MCF 10A (cell line): ENCODE measurements at regions not wholly inside any gene's neighbourhood (a gene's known extent, or its start where the extent isn't known, plus 50 kb on each side); places are given as distances from the start of the nearest gene placed in this dataset.

Experiments used
- BruUV-seq: library from RNA; stranded (reverse); fragments of 400-500 nt; replicated peaks from 2 replicates; lab custom pipeline; 2021; lab: Mats Ljungman, UMichigan
- CTCF ChIA-PET: fragments of 300-600 bp; sonication (Branson Sonifier 250); formaldehyde crosslinking; extraction: SDS; loops from one replicate; lab custom pipeline; 2021; ENCODE audit warnings: antibody characterized with exemption, inconsistent platforms; lab: Yijun Ruan, JAX
- POLR2A ChIA-PET: fragments of 300-600, 350-650 bp; sonication (Branson Sonifier 250); formaldehyde crosslinking; extraction: SDS; loops from one replicate; lab custom pipeline; 2020; ENCODE audit warnings: antibody characterized with exemption, inconsistent platforms; lab: Yijun Ruan, JAX
- DNase-seq: peaks from one replicate; pipeline ENCODE4 v3.0.0-alpha.2; 2018; ENCODE audit not compliant: unreplicated experiment
- H3K27ac Mint-ChIP-seq: one replicate; pipeline ENCODE4 v1.8.0; 2022; ENCODE audit warnings: mild to moderate bottlenecking, low read depth, mixed read lengths; ENCODE audit not compliant: unreplicated experiment
- H3K27me3 Mint-ChIP-seq: one replicate; pipeline ENCODE4 v1.8.0; 2022; ENCODE audit warnings: mixed read lengths; ENCODE audit not compliant: insufficient read depth, unreplicated experiment
- H3K36me3 Mint-ChIP-seq: one replicate; pipeline ENCODE4 v1.8.0; 2022; ENCODE audit warnings: mild to moderate bottlenecking, moderate library complexity, mixed read lengths; ENCODE audit not compliant: insufficient read depth, unreplicated experiment
- H3K4me1 Mint-ChIP-seq: one replicate; pipeline ENCODE4 v1.8.0; 2022; ENCODE audit warnings: mixed read lengths; ENCODE audit not compliant: insufficient read depth, unreplicated experiment
- H3K4me3 Mint-ChIP-seq: one replicate; pipeline ENCODE4 v1.8.0; 2022; ENCODE audit warnings: mild to moderate bottlenecking, moderate library complexity, mixed read lengths; ENCODE audit not compliant: unreplicated experiment
- H3K9me3 Mint-ChIP-seq: one replicate; pipeline ENCODE4 v1.8.0; 2022; ENCODE audit warnings: mixed read lengths; ENCODE audit not compliant: unreplicated experiment
- CTCF ChIP-seq: fragments of 200-600 bp; IDR thresholded peaks from one replicate; pipeline ENCODE4 v1.8.0; 2022; ENCODE audit warnings: antibody characterized with exemption, mild to moderate bottlenecking; ENCODE audit not compliant: unreplicated experiment
- intact Hi-C: fragments of 100-400 bp; cut with micrococcal nuclease; formaldehyde crosslinking; loops from 2 replicates; pipeline ENCODE4 v1.14.1; 2022

- Mint-ChIP-seq H3K36me3 (no peaks in the 10 kb centered on the region), H3K9me3 (no peaks in the 10 kb centered on the region), H3K4me3 (no peak overlapping the region), H3K27me3 (no peaks in the 10 kb centered on the region), H3K4me1 (no peaks in the 10 kb centered on the region), H3K27ac (no peak overlapping the region)
- no peak for TF ChIP-seq CTCF
- intact Hi-C loops = no loop called here
- no TSS peak for BruUV-seq
- DNase-seq = no peak
- POLR2A ChIA-PET = no interaction called here
- CTCF ChIA-PET = no interaction called here
These were observed 152.0 kb downstream of the HS3ST3B1 start for GRCh38 chr17:14452856-14453255.

- intact Hi-C loops = no loop called here
- H3K36me3 Mint-ChIP-seq = no peaks in the 10 kb centered on the region
- no peak for DNase-seq
- H3K4me3 Mint-ChIP-seq = no peak overlapping the region
- no peaks in the 10 kb centered on the region for H3K9me3 Mint-ChIP-seq
- no peak overlapping the region for H3K27ac Mint-ChIP-seq
- H3K4me1 Mint-ChIP-seq = no peaks in the 10 kb centered on the region
- POLR2A ChIA-PET = interaction anchor here (0.5 kb wide), 1 partner anchor 223 kb away, joined by 3 read pairs; no protein-coding TSS in a partner anchor
- no peaks in the 10 kb centered on the region for H3K27me3 Mint-ChIP-seq
- no peak for TF ChIP-seq CTCF
- CTCF ChIA-PET = no interaction called here
- BruUV-seq = no TSS peak
These were observed 150.9 kb downstream of the HS3ST3B1 start for GRCh38 chr17:14451729-14452191.

GRCh38 chr17:14448818-14449217, 147.9 kb downstream of the HS3ST3B1 start:
- no peaks in the 10 kb centered on the region for H3K27me3 Mint-ChIP-seq
- no TSS peak for BruUV-seq
- no peaks in the 10 kb centered on the region for H3K4me1 Mint-ChIP-seq
- POLR2A ChIA-PET = interaction anchor here (0.6 kb wide), 1 partner anchor 43 kb away, joined by 3 read pairs; no protein-coding TSS in a partner anchor
- no peak overlapping the region for H3K27ac Mint-ChIP-seq
- no peak overlapping the region for H3K4me3 Mint-ChIP-seq
- intact Hi-C loops = no loop called here
- no peaks in the 10 kb centered on the region for H3K9me3 Mint-ChIP-seq
- no peaks in the 10 kb centered on the region for H3K36me3 Mint-ChIP-seq
- CTCF ChIA-PET = no interaction called here
- DNase-seq = no peak
- TF ChIP-seq CTCF = no peak

- no peak overlapping the region for H3K27ac Mint-ChIP-seq
- no peaks in the 10 kb centered on the region for H3K27me3 Mint-ChIP-seq
- no peaks in the 10 kb centered on the region for H3K9me3 Mint-ChIP-seq
- TF ChIP-seq CTCF = no peak
- intact Hi-C loops = no loop called here
- H3K36me3 Mint-ChIP-seq = no peaks in the 10 kb centered on the region
- ChIA-PET CTCF (interaction anchor here (0.6 to 1.1 kb wide), 4 partner anchors 12 to 1897 kb away, joined by 3 to 4 read pairs (median 3); no protein-coding TSS in a partner anchor), POLR2A (no interaction called here)
- H3K4me1 Mint-ChIP-seq = peaks cover 7% of the 10 kb centered on the region
- no TSS peak for BruUV-seq
- DNase-seq = no peak
- no peak overlapping the region for H3K4me3 Mint-ChIP-seq
These were observed 145.9 kb downstream of the HS3ST3B1 start for GRCh38 chr17:14446825-14447224.
